DND-41 (cell line): ENCODE measurements at regions not wholly inside any gene's neighbourhood (a gene's known extent, or its start where the extent isn't known, plus 50 kb on each side); places are given as distances from the start of the nearest gene placed in this dataset.

Source experiments
- ATAC-seq: fragments of 200-7000 bp; cut with Tn5 transposase; 3 replicates; pipeline ENCODE4 v1.9.1; 2021; ENCODE audit warnings: low read depth; ENCODE audit not compliant: insufficient read depth
- DNase-seq: peaks from one replicate; pipeline ENCODE4 v3.0.0-alpha.2; 2020
- H2AFZ ChIP-seq: 2 replicates; pipeline ENCODE4 v1.6.0; 2012; ENCODE audit warnings: low read depth, low read length
- H3K27ac ChIP-seq: 2 replicates; pipeline ENCODE4 v1.5.1; 2012; ENCODE audit warnings: low read length, inconsistent platforms
- H3K27me3 ChIP-seq: fragments of 200-600 bp; sonication (generic); 2 replicates; pipeline ENCODE4 v1.6.0; 2012; ENCODE audit warnings: low read length, mild to moderate bottlenecking, inconsistent platforms; ENCODE audit not compliant: insufficient read depth, poor library complexity
- H3K36me3 ChIP-seq: 2 replicates; pipeline ENCODE4 v1.5.1; 2012; ENCODE audit warnings: low read length, inconsistent platforms; ENCODE audit not compliant: insufficient read depth
- H3K4me1 ChIP-seq: 2 replicates; pipeline ENCODE4 v1.5.1; 2012; ENCODE audit warnings: mild to moderate bottlenecking, low read length; ENCODE audit not compliant: insufficient read depth
- H3K4me2 ChIP-seq: 2 replicates; pipeline ENCODE4 v1.6.0; 2012; ENCODE audit warnings: mild to moderate bottlenecking, moderate library complexity, low read length, inconsistent platforms; ENCODE audit not compliant: insufficient read depth
- H3K4me3 ChIP-seq, 2 experiments: fragments of 200-600 bp in 1 of 2; shearing (Covaris generic) in 1 of 2; 2 replicates each; pipeline ENCODE4 v1.5.1; 2012 to 2016; ENCODE audit warnings: inconsistent platforms in 2 of 2, low read length in 2 of 2, mild to moderate bottlenecking in 2 of 2, low read depth in 1 of 2, moderate library complexity in 1 of 2
- H3K79me2 ChIP-seq: 2 replicates; pipeline ENCODE4 v1.6.0; 2012; ENCODE audit warnings: low read length, inconsistent platforms; ENCODE audit not compliant: insufficient read depth
- H3K9ac ChIP-seq: 2 replicates; pipeline ENCODE4 v1.6.0; 2012; ENCODE audit warnings: low read depth, mild to moderate bottlenecking, inconsistent platforms, low read length, moderate library complexity
- H3K9me3 ChIP-seq: 2 replicates; pipeline ENCODE4 v1.5.1; 2012; ENCODE audit warnings: low read length, moderate library complexity, mild to moderate bottlenecking, inconsistent platforms; ENCODE audit not compliant: insufficient read depth, severe bottlenecking
- H4K20me1 ChIP-seq: 2 replicates; pipeline ENCODE4 v1.6.0; 2012; ENCODE audit warnings: low read length; ENCODE audit not compliant: insufficient read depth
- EZH2 ChIP-seq: IDR thresholded peaks from 3 replicates; pipeline ENCODE4 v1.6.1; 2012; ENCODE audit warnings: borderline replicate concordance, low read depth, mild to moderate bottlenecking, moderate library complexity, low read length, inconsistent platforms; ENCODE audit not compliant: severe bottlenecking
- TF ChIP-seq, protein P1 (sequence below): IDR thresholded peaks from 2 replicates; pipeline ENCODE4 v1.5.1; 2012; ENCODE audit warnings: borderline replicate concordance, low read length, moderate library complexity, mild to moderate bottlenecking; ENCODE audit not compliant: poor library complexity, severe bottlenecking; ENCODE audit errors: extremely low read depth

DNA sequence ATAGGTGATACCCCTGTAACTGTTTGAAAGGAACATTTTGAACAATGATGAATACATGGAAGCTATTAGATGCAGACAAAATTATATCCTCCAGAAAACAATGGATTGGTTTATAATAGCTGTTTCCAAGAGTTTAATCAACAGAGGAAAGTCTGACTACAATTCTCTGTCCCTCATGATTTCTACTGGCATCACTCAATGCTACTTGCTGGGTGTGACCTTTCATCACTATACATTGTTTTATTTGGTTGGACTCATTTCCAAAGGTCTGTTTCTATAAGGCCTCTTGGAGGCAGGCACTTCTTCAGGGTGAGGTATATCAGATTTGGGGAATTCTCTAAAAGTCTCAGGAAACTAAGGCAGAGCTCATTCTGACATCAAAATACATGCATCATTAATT, 636.1 kb upstream of the SLC8A1 start:
- H3K4me3 ChIP-seq, result no peak overlapping the region
- no peak for DNase-seq
- H3K4me1 ChIP-seq, result no peaks in the 10 kb centered on the region
- no peak for TF ChIP-seq EZH2
- TF ChIP-seq, protein P1, sequence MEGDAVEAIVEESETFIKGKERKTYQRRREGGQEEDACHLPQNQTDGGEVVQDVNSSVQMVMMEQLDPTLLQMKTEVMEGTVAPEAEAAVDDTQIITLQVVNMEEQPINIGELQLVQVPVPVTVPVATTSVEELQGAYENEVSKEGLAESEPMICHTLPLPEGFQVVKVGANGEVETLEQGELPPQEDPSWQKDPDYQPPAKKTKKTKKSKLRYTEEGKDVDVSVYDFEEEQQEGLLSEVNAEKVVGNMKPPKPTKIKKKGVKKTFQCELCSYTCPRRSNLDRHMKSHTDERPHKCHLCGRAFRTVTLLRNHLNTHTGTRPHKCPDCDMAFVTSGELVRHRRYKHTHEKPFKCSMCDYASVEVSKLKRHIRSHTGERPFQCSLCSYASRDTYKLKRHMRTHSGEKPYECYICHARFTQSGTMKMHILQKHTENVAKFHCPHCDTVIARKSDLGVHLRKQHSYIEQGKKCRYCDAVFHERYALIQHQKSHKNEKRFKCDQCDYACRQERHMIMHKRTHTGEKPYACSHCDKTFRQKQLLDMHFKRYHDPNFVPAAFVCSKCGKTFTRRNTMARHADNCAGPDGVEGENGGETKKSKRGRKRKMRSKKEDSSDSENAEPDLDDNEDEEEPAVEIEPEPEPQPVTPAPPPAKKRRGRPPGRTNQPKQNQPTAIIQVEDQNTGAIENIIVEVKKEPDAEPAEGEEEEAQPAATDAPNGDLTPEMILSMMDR, result no peak
- no peaks in the 10 kb centered on the region for H3K9me3 ChIP-seq
- H3K36me3 ChIP-seq, result no peaks in the 10 kb centered on the region
- no peak for ATAC-seq
- H3K27ac ChIP-seq, result no peak overlapping the region
- H4K20me1 ChIP-seq, result no peaks in the 10 kb centered on the region
- no peaks in the 10 kb centered on the region for H3K79me2 ChIP-seq
- no peak overlapping the region for H2AFZ ChIP-seq
- no peak overlapping the region for H3K9ac ChIP-seq
- no peak overlapping the region for H3K4me2 ChIP-seq
- H3K27me3 ChIP-seq, result no peaks in the 10 kb centered on the region

DNA sequence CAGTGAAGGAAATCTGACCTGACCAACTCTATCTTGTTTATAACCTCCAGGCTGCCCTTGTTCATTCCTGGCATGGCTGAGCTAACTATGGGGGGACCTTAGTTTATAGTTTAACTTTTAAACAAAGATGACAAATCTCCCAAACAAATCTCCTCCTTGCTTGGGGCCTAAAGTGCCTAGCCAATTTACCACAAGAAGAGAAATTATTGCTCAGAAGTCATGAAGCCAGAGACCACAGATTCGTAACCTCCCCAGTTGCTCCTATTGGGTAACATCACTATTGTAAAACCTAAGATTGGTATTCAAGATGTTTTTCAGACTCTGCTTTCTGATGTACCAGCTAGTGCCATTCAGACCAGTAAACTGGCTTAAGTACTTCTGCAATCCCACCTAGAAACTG, 649.4 kb upstream of the SLC8A1 start:
- Histone ChIP-seq H3K4me2 (no peak overlapping the region), H3K9ac (no peak overlapping the region), H3K36me3 (no peaks in the 10 kb centered on the region), H3K27ac (no peak overlapping the region), H3K79me2 (no peaks in the 10 kb centered on the region), H3K4me1 (no peaks in the 10 kb centered on the region), H3K9me3 (no peaks in the 10 kb centered on the region), H3K4me3 (no peak overlapping the region), H2AFZ (no peak overlapping the region), H3K27me3 (no peaks in the 10 kb centered on the region), H4K20me1 (no peaks in the 10 kb centered on the region)
- no peak for TF ChIP-seq EZH2
- ATAC-seq, result peak; percentile 39; the same call in 1 of the 3 replicates
- DNase-seq, result no peak

DNA sequence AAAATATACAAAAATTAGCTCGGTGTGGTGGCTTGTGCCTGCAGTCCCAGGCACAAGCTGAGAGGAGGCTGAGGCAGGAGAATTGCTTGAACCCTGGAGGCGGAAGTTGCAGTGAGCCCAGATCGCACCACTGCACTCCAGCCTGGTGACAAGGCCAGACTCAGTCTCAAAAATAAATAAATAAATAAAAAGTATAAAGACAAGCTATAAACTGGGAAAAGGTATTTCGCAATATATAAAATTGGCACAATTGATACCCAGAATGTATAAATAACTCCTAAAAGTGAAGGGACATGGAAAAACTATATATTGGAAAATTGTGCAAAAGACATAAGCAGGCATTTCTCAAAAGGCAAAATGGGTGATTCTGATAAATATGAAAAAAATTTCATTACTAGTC, 657.9 kb upstream of the SLC8A1 start:
- no peak overlapping the region for H3K27ac ChIP-seq
- H3K4me1 ChIP-seq, result peaks cover 34% of the 10 kb centered on the region
- H3K79me2 ChIP-seq, result no peaks in the 10 kb centered on the region
- no peaks in the 10 kb centered on the region for H4K20me1 ChIP-seq
- no peak for ATAC-seq
- TF ChIP-seq EZH2, result no peak
- TF ChIP-seq, protein P1, result no peak
- no peak overlapping the region for H3K4me3 ChIP-seq
- no peaks in the 10 kb centered on the region for H3K36me3 ChIP-seq
- no peaks in the 10 kb centered on the region for H3K27me3 ChIP-seq
- H3K4me2 ChIP-seq, result no peak overlapping the region
- H2AFZ ChIP-seq, result no peak overlapping the region
- H3K9ac ChIP-seq, result no peak overlapping the region
- DNase-seq, result no peak
- H3K9me3 ChIP-seq, result peaks cover 15% of the 10 kb centered on the region

DNA sequence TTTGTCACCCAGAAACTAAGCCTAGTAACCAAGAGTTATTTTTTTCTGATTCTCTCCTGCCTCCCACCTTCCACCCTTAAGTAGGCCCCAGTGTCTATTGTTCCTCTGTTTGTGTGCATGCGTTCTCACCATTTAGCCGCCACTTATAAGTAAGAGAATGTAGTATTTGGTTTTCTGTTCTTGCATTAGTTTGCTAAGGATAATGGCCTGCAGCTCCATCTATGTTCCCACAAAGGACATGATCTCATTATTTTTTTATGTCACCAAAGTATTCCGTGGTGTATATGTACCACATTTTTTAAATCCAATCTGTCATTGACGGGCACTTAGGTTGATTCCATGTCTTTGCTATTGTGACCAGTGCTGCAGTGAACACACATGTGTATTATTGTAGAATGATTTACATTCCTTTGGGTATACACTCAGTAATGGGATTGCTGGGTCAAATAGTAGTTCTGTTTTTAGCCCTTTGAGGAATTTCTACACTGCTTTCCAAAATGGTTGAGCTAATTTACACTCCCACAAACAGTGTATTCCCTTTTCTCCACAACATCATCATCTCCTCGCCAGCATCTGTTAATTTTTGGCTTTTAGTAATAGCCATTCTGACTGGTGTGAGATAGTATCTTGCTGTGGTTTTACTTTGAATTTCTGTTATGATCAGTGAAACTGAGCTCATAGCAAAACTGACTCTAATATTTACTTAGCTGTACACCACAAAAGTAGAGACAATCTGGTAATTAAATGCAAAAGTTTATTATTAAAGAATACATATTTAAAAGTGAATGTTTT, 660.1 kb upstream of the SLC8A1 start:
- Histone ChIP-seq H3K9me3 (peaks cover 17% of the 10 kb centered on the region), H3K79me2 (no peaks in the 10 kb centered on the region), H3K4me2 (peak overlapping the region; percentile 44), H3K4me3 (no peak overlapping the region), H3K27me3 (no peaks in the 10 kb centered on the region), H3K27ac (peak overlapping the region; percentile 91), H3K9ac (peak overlapping the region; percentile 29; the same call in 1 of the 2 replicates), H3K4me1 (peaks cover 41% of the 10 kb centered on the region), H4K20me1 (no peaks in the 10 kb centered on the region), H2AFZ (peak overlapping the region; percentile 51), H3K36me3 (no peaks in the 10 kb centered on the region)
- DNase-seq, result peak; percentile 44
- TF ChIP-seq, protein P1, result peak; percentile 14
- TF ChIP-seq EZH2, result no peak
- ATAC-seq, result peak; percentile 91
